HL-60 (cell line): ENCODE measurements at regions not wholly inside any gene's neighbourhood (a gene's known extent, or its start where the extent isn't known, plus 50 kb on each side); places are given as distances from the start of the nearest gene placed in this dataset.

Source experiments
- DNase-seq, 2 experiments: peaks; one replicate each; pipeline ENCODE4 v3.0.0-alpha.2; 2010 to 2020; ENCODE audit warnings: low read depth in 1 of 2, low spot score in 1 of 2
- H3K27ac ChIP-seq: fragments of 250-450 bp; sonication (Bioruptor Pico); replicated peaks from 2 replicates; pipeline ENCODE4 v1.5.1; 2020; ENCODE audit warnings: mild to moderate bottlenecking, moderate library complexity
- H3K27me3 ChIP-seq: fragments of 250-450 bp; sonication (Bioruptor Pico); 2 replicates; pipeline ENCODE4 v1.5.1; 2021; ENCODE audit warnings: mild to moderate bottlenecking, moderate library complexity; ENCODE audit not compliant: insufficient read depth, poor library complexity, severe bottlenecking
- H3K4me3 ChIP-seq: replicated peaks from 2 replicates; pipeline ENCODE4 v1.5.1; 2011; ENCODE audit warnings: mild to moderate bottlenecking, control low read depth, low read length; ENCODE audit not compliant: insufficient read depth
- CTCF ChIP-seq: IDR thresholded peaks from one replicate; pipeline ENCODE4 v1.5.1; 2011; ENCODE audit warnings: low read length, control low read depth, inconsistent platforms; ENCODE audit not compliant: insufficient read depth
- GABPA ChIP-seq: IDR thresholded peaks from 2 replicates; pipeline ENCODE4 v1.6.1; 2012; ENCODE audit warnings: low read depth
- POLR2AphosphoS5 ChIP-seq: IDR thresholded peaks from 2 replicates; pipeline ENCODE4 v1.6.1; 2012; ENCODE audit warnings: low read depth
- REST ChIP-seq: IDR thresholded peaks from 2 replicates; pipeline ENCODE4 v1.6.1; 2012; ENCODE audit warnings: low read depth; ENCODE audit not compliant: insufficient replicate concordance
- SPI1 ChIP-seq: IDR thresholded peaks from 2 replicates; pipeline ENCODE4 v1.6.1; 2012; ENCODE audit warnings: low read depth, mild to moderate bottlenecking, borderline replicate concordance

GRCh38 chr20:10949930-10950783 is 276.4 kb upstream of the JAG1 start:
- DNase-seq = no peak

GRCh38 chr20:10951216-10951615 is 277.4 kb upstream of the JAG1 start:
- H3K27me3 ChIP-seq = no peaks in the 10 kb centered on the region
- TF ChIP-seq CTCF (no peak), POLR2AphosphoS5 (no peak), SPI1 (no peak), REST (no peak), GABPA (no peak)
- H3K4me3 ChIP-seq = no peak overlapping the region
- H3K27ac ChIP-seq = no peak overlapping the region
- DNase-seq = no peak

More at GRCh38 chr20:10949930-10950783, 276.4 kb upstream of the JAG1 start:
- TF ChIP-seq SPI1 (no peak), POLR2AphosphoS5 (no peak)
- Histone ChIP-seq H3K4me3 (no peak overlapping the region), H3K27ac (no peak overlapping the region), H3K27me3 (no peaks in the 10 kb centered on the region)

GRCh38 chr20:10951904-10952303 is 278.1 kb upstream of the JAG1 start:
- TF ChIP-seq POLR2AphosphoS5 (no peak), SPI1 (no peak), CTCF (no peak)
- no peak overlapping the region for H3K4me3 ChIP-seq
- H3K27ac ChIP-seq = no peak overlapping the region
- no peaks in the 10 kb centered on the region for H3K27me3 ChIP-seq
- no peak for DNase-seq

- H3K27me3 ChIP-seq = no peaks in the 10 kb centered on the region
- no peak for DNase-seq
- no peak for TF ChIP-seq SPI1
- no peak for TF ChIP-seq POLR2AphosphoS5
- no peak for TF ChIP-seq REST
- TF ChIP-seq CTCF = no peak
- TF ChIP-seq GABPA = no peak
- no peak overlapping the region for H3K27ac ChIP-seq
- no peak overlapping the region for H3K4me3 ChIP-seq
Measured at GRCh38 chr20:10953437-10953836, 279.6 kb upstream of the JAG1 start.
